Large intestine (tissue), 3 donors: ENCODE measurements at regions not wholly inside any gene's neighbourhood (a gene's known extent, or its start where the extent isn't known, plus 50 kb on each side); places are given as distances from the start of the nearest gene placed in this dataset.

ENCODE experiments used
- DNase-seq, 2 donors: peaks; one replicate each; pipeline versions ENCODE4 v3.0.0 to v3.0.0-alpha.2; 2013
- H3K27ac ChIP-seq: one replicate; pipeline ENCODE4 v1.5.1; 2013; ENCODE audit warnings: low read length
- H3K27me3 ChIP-seq: 2 replicates; pipeline ENCODE4 v1.6.1; 2013; ENCODE audit warnings: low read length; ENCODE audit not compliant: control insufficient read depth, insufficient read depth
- H3K36me3 ChIP-seq: 2 replicates; pipeline ENCODE4 v1.6.1; 2013; ENCODE audit warnings: low read length; ENCODE audit not compliant: control insufficient read depth, insufficient read depth
- H3K4me1 ChIP-seq: one replicate; pipeline ENCODE4 v1.6.1; 2013; ENCODE audit warnings: low read length; ENCODE audit not compliant: control insufficient read depth, insufficient read depth
- H3K4me3 ChIP-seq: one replicate; pipeline ENCODE4 v1.5.1; 2013; ENCODE audit warnings: low read length
- H3K9me3 ChIP-seq: one replicate; pipeline ENCODE4 v1.6.1; 2013; ENCODE audit warnings: mild to moderate bottlenecking, low read depth, low read length, moderate library complexity; ENCODE audit not compliant: control insufficient read depth
- WGBS: methylation state at CpG from one replicate; pipeline ENCODE4 v1.1.5; 2013; ENCODE audit warnings: low lambda C conversion rate; ENCODE audit not compliant: insufficient coverage; 5-methylcytosine and 5-hydroxymethylcytosine counted together

DNA sequence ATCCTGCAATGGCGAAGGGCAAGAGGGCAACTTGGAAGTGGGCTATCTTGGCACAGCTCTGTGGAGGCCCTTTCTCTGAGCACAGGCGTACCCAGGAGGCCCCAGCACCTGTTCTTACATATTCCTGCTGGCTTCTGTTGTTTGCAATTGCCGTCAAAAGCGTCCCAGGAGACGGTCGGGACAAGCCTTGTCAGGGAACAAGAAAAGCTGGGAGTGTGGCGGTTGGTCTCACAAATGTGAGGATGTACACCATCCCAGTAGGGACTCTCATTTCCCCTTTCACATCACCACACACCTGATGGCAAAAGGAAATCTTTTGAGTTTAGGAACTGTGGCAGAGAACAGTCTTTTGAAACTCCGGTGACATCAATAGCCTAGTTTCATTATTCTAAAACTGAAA, 94.7 kb upstream of the EFEMP1 start:
- H3K4me3 ChIP-seq: no peak overlapping the region
- H3K4me1 ChIP-seq: no peaks in the 10 kb centered on the region
- H3K9me3 ChIP-seq: no peaks in the 10 kb centered on the region
- no CpG with 5 or more reads among the region's 8 CpGs for WGBS
- DNase-seq: no peak
- H3K36me3 ChIP-seq: no peaks in the 10 kb centered on the region
- no peak overlapping the region for H3K27ac ChIP-seq
- peaks cover 2% of the 10 kb centered on the region for H3K27me3 ChIP-seq

DNA sequence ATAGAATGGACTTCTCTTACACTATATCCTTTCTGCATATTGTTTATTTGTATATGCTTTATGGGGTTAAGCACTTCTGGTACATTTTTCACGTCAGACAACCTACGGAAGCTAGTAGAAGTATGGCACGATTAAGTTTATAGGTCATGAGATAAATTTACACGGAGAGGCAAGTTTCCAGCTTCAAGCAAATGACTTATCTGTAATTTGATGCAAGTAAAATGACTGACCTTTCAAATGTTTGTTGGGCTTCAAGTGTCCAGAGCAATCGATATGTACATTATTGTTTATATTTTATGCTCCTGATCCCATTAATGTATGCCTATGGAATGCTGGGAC, 97.5 kb upstream of the EFEMP1 start:
- Histone ChIP-seq H3K4me1 (no peaks in the 10 kb centered on the region), H3K36me3 (no peaks in the 10 kb centered on the region), H3K27ac (no peak overlapping the region), H3K27me3 (peaks cover 2% of the 10 kb centered on the region), H3K4me3 (no peak overlapping the region), H3K9me3 (no peaks in the 10 kb centered on the region)
- WGBS: 40% methylated on average over 1 of the region's 5 CpGs
- DNase-seq: no peak

DNA sequence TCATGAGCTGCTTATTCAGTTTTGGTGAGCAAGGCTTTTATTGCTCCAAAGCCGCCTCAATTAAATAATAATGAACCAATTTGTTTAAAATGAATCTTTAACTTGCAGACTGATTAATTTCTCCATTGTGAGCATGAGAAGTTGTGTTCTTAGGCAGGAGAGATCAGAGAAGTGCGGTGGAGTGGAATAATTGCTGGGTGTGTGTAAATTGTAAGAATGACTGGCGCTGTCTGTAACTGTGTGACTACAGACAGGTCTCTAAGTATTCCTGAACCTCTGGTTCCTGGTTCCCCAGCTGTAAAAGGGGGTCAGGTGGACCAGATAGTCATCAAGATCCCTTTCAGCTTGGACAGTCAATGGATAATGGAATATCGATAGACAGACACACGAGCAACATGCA, 98.0 kb upstream of the EFEMP1 start:
- no peak overlapping the region for H3K4me3 ChIP-seq
- DNase-seq: no peak
- no peaks in the 10 kb centered on the region for H3K9me3 ChIP-seq
- H3K36me3 ChIP-seq: no peaks in the 10 kb centered on the region
- no CpG with 5 or more reads among the region's 5 CpGs for WGBS
- no peaks in the 10 kb centered on the region for H3K4me1 ChIP-seq
- H3K27ac ChIP-seq: no peak overlapping the region
- H3K27me3 ChIP-seq: peaks cover 2% of the 10 kb centered on the region

DNA sequence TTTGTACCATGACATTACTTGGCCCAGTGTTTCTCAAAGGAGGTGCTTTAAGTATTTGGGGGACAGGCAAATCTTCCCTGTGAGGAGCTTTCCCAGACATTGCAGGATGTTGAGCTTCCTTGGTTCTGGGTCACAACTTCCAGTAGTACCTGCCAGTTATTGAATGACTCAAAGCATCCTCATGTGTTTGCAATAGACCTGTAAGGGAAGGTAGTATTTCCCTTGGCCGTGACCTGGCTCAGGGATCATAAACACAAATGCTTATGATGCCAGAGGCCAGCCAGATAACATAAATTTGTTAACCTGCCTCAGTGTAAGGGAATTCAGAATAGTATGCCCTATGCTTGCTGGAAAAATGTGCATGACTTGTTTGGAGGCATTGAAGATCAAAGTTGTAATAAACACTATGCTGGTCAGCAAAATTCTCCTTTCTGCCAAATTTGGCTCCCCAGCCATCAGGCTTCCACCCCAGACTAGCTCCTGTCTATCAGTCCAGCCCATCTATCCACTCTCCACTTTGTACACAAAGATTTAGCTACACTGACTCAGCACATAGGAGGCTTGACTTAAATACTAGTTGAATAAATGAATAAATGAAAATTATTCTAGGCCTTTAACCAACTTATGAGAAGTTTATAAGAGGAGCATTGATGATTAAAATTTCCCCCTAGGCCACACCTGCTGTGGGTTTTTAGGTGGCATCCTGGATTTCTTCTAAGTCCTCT, 102.0 kb upstream of the EFEMP1 start:
- WGBS: no CpG with 5 or more reads among the region's 1 CpG

DNA sequence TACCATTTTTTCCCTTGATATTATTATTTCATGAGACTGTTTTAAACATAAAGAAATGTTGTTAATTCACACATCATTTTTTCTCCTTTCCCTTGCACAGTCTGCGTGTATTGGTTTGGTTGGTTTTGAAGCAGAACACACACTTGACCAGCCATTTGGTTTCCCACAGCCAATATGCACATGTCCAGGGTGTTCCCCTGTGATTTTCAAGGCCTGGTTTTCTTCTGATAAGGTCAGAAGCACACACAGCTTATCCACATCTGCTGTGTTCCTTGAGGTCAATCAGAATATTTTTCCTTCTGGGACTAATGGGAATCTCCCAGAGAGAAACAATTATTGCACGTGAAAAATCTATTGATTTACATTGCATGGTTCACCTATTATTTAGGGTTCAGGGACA, 103.2 kb upstream of the EFEMP1 start:
- Histone ChIP-seq H3K4me1 (no peaks in the 10 kb centered on the region), H3K27ac (no peak overlapping the region), H3K4me3 (no peak overlapping the region), H3K27me3 (no peaks in the 10 kb centered on the region), H3K9me3 (no peaks in the 10 kb centered on the region), H3K36me3 (no peaks in the 10 kb centered on the region)
- WGBS: no CpG with 5 or more reads among the region's 2 CpGs
- DNase-seq: no peak

More for the DNA sequence above, 102.0 kb upstream of the EFEMP1 start:
- Histone ChIP-seq H3K9me3 (no peaks in the 10 kb centered on the region), H3K4me3 (no peak overlapping the region), H3K4me1 (no peaks in the 10 kb centered on the region), H3K36me3 (no peaks in the 10 kb centered on the region), H3K27me3 (no peaks in the 10 kb centered on the region), H3K27ac (no peak overlapping the region)
- DNase-seq: no peak

DNA sequence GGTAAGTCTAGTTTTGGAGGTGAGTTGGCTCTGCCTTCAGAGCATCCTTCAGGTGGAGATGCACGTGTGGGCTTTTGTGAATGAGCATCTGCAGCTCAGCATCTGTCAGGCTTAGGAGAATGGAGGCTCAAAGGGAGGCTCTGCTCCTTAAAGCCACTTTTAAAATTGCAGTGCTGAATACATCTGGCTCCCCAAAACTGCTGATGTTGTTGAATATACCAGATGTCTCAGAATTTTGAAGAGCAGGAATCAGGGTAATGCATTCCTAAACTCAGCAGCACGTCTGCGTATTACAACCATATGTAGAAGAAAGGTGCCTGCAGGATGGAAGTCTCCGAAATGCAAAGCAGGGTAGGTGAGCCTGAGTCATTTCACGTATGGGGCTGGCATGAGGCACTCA, 106.5 kb upstream of the EFEMP1 start:
- H3K36me3 ChIP-seq: no peaks in the 10 kb centered on the region
- no CpG with 5 or more reads among the region's 5 CpGs for WGBS
- no peaks in the 10 kb centered on the region for H3K27me3 ChIP-seq
- H3K27ac ChIP-seq: no peak overlapping the region
- H3K4me1 ChIP-seq: no peaks in the 10 kb centered on the region
- H3K4me3 ChIP-seq: no peak overlapping the region
- no peaks in the 10 kb centered on the region for H3K9me3 ChIP-seq
- DNase-seq: no peak

DNA sequence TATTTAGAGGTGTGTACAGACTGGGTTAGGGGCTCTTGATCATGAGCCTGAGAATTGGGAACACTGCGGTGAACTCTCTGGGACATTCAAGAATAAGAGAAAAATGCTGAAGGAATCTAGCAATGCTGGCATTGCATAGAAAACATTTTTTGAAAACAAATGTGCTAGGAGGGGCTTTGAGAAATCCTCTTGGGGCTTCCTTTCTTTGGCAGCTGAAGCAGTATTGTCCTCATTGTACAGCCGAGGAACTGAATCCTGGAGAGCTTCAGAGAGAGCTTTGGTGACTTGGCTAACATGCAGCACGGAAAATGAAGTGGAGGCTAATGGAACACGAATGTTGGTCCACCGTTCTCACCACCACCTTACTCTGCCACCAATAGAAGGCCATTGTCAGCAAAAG, 107.3 kb upstream of the EFEMP1 start:
- H3K27ac ChIP-seq: no peak overlapping the region
- no peaks in the 10 kb centered on the region for H3K9me3 ChIP-seq
- H3K27me3 ChIP-seq: no peaks in the 10 kb centered on the region
- no peaks in the 10 kb centered on the region for H3K4me1 ChIP-seq
- no peak overlapping the region for H3K4me3 ChIP-seq
- DNase-seq: no peak
- 100% methylated on average over 1 of the region's 5 CpGs for WGBS
- H3K36me3 ChIP-seq: no peaks in the 10 kb centered on the region

DNA sequence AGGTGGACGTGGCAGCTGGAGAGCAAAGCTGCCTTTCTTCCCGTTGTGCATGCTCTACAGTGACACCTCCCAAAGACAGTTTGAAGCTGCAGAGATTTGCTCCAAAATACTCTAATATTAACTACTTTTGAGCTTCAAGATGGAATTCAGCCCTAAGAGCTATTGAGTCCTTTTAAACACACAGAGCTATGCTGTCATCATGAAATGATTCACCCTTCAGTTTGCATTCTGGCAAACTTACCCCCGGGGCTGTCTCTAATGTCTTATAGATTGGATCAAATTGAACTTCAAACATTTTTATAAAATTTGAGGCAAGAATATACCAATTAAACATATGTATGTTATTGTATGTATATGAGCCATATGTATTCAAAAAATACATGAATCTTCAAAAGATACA, 110.7 kb upstream of the EFEMP1 start:
- no peak for DNase-seq

DNA sequence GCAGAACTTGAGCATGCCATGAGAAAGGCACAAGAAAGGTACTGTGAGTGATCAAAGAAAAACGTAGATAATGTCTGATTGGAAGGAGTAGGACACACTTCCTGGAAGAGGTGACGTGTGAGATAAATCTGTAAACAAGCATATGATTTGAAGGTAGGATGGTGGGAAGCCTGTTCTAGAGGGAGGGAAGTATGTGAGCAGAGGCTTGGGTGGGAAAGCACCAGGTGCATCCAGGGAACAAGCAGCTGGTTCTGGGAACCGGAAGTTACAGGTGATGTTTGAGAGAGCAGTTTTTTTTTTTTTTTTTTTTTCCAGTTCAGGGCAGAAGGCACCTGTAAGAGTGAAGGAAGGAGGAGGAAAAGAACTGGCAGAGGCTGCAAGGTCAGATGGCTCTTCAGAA, 116.6 kb upstream of the EFEMP1 start:
- H3K4me3 ChIP-seq: no peak overlapping the region
- no peak overlapping the region for H3K27ac ChIP-seq
- no peaks in the 10 kb centered on the region for H3K36me3 ChIP-seq
- H3K4me1 ChIP-seq: no peaks in the 10 kb centered on the region
- DNase-seq: no peak
- H3K9me3 ChIP-seq: no peaks in the 10 kb centered on the region
- H3K27me3 ChIP-seq: no peaks in the 10 kb centered on the region
- 59% methylated on average over 3 of the region's 3 CpGs for WGBS

More for the DNA sequence above, 110.7 kb upstream of the EFEMP1 start:
- H3K4me3 ChIP-seq: no peak overlapping the region
- no peaks in the 10 kb centered on the region for H3K27me3 ChIP-seq
- no peaks in the 10 kb centered on the region for H3K9me3 ChIP-seq
- no peaks in the 10 kb centered on the region for H3K36me3 ChIP-seq
- no CpG with 5 or more reads among the region's 3 CpGs for WGBS
- no peak overlapping the region for H3K27ac ChIP-seq
- H3K4me1 ChIP-seq: no peaks in the 10 kb centered on the region

DNA sequence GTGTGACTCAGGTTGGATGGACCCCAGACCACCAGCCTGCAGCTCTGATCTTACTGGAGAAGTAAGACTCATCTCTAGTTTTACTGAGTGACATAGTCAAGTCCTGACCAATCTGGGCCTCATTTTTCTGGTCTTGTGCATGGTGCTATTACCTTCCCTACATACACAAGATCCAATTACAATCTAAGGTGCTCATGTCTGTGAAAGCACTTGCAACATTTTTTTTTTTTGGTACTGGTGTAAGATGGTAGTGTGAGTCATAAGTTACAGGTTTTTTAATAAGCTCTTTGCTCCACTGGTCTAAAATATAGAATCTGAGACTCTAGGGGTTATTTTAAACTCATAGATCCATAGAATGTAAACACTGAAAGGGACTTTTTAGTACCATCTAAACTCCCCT, 117.3 kb upstream of the EFEMP1 start:
- Histone ChIP-seq H3K27ac (no peak overlapping the region), H3K27me3 (no peaks in the 10 kb centered on the region), H3K4me3 (no peak overlapping the region), H3K4me1 (no peaks in the 10 kb centered on the region), H3K36me3 (no peaks in the 10 kb centered on the region), H3K9me3 (no peaks in the 10 kb centered on the region)
- DNase-seq: no peak

DNA sequence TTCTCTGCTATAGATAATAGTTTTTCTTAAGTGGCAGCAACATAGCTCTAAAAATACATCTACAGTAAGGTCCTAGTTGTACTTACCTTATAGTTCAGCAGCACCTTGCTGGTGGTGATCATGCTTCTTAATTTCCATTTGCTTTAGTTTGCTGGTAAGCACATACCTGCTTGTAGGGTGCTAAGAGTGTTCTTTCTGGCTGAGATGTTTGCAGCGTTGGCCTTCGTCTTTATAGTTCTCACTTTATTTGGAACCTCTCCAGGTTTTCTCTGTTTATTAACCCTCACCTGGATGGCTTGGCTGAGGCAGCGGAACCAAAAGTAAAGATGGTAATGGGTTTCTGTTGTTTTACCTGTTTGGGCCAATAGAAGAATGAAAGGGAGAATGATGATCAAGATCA, 123.6 kb upstream of the EFEMP1 start:
- Histone ChIP-seq H3K4me3 (no peak overlapping the region), H3K27ac (no peak overlapping the region), H3K9me3 (no peaks in the 10 kb centered on the region), H3K27me3 (no peaks in the 10 kb centered on the region), H3K36me3 (no peaks in the 10 kb centered on the region), H3K4me1 (no peaks in the 10 kb centered on the region)
- 65% methylated on average over 2 of the region's 3 CpGs for WGBS
- DNase-seq: no peak
